Liver (tissue), 3 donors: ENCODE measurements at regions not wholly inside any gene's neighbourhood (a gene's known extent, or its start where the extent isn't known, plus 50 kb on each side); places are given as distances from the start of the nearest gene placed in this dataset.

Experiments
- SP1 ChIP-seq: IDR thresholded peaks from 2 replicates; pipeline ENCODE4 v1.6.1; 2018; ENCODE audit warnings: antibody characterized with exemption, mild to moderate bottlenecking
- TAF1 ChIP-seq: conservative IDR thresholded peaks from 2 replicates; pipeline ENCODE4 v1.6.1; 2016; ENCODE audit warnings: antibody characterized with exemption, mild to moderate bottlenecking
- TF ChIP-seq, protein P1 (sequence below): fragments of 150-350 bp; IDR thresholded peaks from 2 replicates; pipeline ENCODE4 v1.5.1; 2017; ENCODE audit warnings: improper control_type of control experiment, low read depth, low read length; ENCODE audit not compliant: missing input control
- TF ChIP-seq, protein P2 (sequence below): IDR thresholded peaks from 2 replicates; pipeline ENCODE4 v1.6.1; 2016; ENCODE audit warnings: antibody characterized with exemption
- TF ChIP-seq, protein P3 (sequence below): IDR thresholded peaks from 2 replicates; pipeline ENCODE4 v1.6.1; 2016; ENCODE audit warnings: antibody characterized with exemption
- donor health status: healthy.
- donor health status: healthy.

DNA sequence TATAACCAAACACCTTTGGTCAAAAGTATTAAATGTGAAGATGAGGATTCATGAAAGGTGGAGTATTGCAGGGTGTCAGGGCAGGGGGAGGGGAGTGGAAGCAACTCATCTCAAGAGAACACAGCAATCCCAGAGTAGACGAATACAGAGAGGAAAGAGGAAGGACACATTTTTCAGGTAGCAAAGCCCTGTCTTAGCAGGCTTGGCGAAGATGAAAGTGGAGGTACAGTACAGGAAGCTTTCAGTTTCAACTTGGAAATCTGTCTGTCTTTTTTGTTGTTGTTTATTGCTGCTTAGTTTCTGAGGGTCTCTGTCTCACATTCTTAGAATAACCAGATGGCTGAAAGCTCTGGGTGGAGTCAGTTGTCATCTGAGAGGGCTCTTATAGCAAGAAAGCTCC is 80.8 kb upstream of the GPR149 start:
- no peak for TF ChIP-seq SP1
- TF ChIP-seq TAF1, result no peak
- TF ChIP-seq, protein P1, sequence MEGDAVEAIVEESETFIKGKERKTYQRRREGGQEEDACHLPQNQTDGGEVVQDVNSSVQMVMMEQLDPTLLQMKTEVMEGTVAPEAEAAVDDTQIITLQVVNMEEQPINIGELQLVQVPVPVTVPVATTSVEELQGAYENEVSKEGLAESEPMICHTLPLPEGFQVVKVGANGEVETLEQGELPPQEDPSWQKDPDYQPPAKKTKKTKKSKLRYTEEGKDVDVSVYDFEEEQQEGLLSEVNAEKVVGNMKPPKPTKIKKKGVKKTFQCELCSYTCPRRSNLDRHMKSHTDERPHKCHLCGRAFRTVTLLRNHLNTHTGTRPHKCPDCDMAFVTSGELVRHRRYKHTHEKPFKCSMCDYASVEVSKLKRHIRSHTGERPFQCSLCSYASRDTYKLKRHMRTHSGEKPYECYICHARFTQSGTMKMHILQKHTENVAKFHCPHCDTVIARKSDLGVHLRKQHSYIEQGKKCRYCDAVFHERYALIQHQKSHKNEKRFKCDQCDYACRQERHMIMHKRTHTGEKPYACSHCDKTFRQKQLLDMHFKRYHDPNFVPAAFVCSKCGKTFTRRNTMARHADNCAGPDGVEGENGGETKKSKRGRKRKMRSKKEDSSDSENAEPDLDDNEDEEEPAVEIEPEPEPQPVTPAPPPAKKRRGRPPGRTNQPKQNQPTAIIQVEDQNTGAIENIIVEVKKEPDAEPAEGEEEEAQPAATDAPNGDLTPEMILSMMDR, result no peak
- TF ChIP-seq, protein P2, sequence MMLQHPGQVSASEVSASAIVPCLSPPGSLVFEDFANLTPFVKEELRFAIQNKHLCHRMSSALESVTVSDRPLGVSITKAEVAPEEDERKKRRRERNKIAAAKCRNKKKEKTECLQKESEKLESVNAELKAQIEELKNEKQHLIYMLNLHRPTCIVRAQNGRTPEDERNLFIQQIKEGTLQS, result no peak
- TF ChIP-seq, protein P3, sequence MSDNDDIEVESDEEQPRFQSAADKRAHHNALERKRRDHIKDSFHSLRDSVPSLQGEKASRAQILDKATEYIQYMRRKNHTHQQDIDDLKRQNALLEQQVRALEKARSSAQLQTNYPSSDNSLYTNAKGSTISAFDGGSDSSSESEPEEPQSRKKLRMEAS, result no peak
